HepG2 (cell line): ENCODE measurements at regions not wholly inside any gene's neighbourhood (a gene's known extent, or its start where the extent isn't known, plus 50 kb on each side); places are given as distances from the start of the nearest gene placed in this dataset.

Experiments used
- AKAP8 ChIP-seq: sonication (generic); formaldehyde crosslinking; IDR thresholded peaks from 2 replicates; pipeline ENCODE4 v1.5.1; 2020; ENCODE audit warnings: mild to moderate bottlenecking, missing genetic modification reagents
- CHD2 ChIP-seq: IDR thresholded peaks from 2 replicates; pipeline ENCODE4 v1.6.1; 2011; ENCODE audit warnings: low read depth, low read length, improper control_type of control experiment
- IRF2 ChIP-seq: IDR thresholded peaks from 2 replicates; pipeline ENCODE4 v1.6.1; 2018; ENCODE audit warnings: missing genetic modification reagents, missing compliant biosample characterization
- IRX3 ChIP-seq: sonication (generic); formaldehyde crosslinking; IDR thresholded peaks from 2 replicates; pipeline ENCODE4 v1.8.1; 2023; ENCODE audit warnings: mild to moderate bottlenecking, low read depth, missing genetic modification reagents, borderline replicate concordance
- KMT2B ChIP-seq: IDR thresholded peaks from 2 replicates; pipeline ENCODE4 v1.6.1; 2016; ENCODE audit warnings: missing genetic modification reagents, missing compliant biosample characterization
- NFIB ChIP-seq: sonication (generic); formaldehyde crosslinking; IDR thresholded peaks from 2 replicates; pipeline ENCODE4 v1.9.0; 2021; ENCODE audit warnings: missing genetic modification reagents, mild to moderate bottlenecking, borderline replicate concordance
- SATB2 ChIP-seq: sonication (generic); formaldehyde crosslinking; IDR thresholded peaks from 2 replicates; pipeline ENCODE4 v1.5.0; 2020; ENCODE audit warnings: missing genetic modification reagents
- ZNF460 ChIP-seq: sonication (generic); formaldehyde crosslinking; IDR thresholded peaks from 2 replicates; pipeline ENCODE4 v1.5.1; 2020; ENCODE audit warnings: missing genetic modification reagents, mild to moderate bottlenecking, borderline replicate concordance
- TF ChIP-seq, protein P1 (sequence below): sonication (generic); formaldehyde crosslinking; IDR thresholded peaks from 2 replicates; pipeline ENCODE4 v1.9.0; 2021; ENCODE audit warnings: missing genetic modification reagents, mild to moderate bottlenecking, borderline replicate concordance

DNA sequence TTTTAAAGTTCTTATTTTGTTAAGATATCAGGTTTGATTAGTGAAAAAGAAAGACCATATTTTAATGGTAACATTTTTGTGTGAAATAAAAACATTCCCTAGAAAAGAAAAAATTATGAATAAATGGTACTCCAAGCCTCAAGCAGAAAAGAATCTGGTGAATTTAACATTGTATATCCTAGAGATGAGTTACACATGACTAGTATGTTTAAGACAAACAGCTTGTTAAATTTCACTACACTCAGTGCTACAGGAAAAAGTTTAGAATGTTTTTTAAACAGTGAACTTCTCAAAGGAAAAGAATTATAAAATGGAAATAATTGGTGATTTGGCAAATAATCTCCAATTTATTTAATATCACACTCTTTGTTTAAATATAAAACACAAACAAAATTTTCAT is 222.7 kb upstream of the MCHR2 start:
- no peak for TF ChIP-seq IRF2 (CRISPR knock-in tag)
- TF ChIP-seq SATB2 (CRISPR knock-in tag), result no peak
- no peak for TF ChIP-seq NFIB (CRISPR knock-in tag)
- TF ChIP-seq AKAP8 (CRISPR knock-in tag), result no peak
- no peak for TF ChIP-seq CHD2
- no peak for TF ChIP-seq ZNF460 (CRISPR knock-in tag)
- no peak for TF ChIP-seq IRX3 (CRISPR knock-in tag)
- TF ChIP-seq KMT2B (CRISPR knock-in tag), result no peak
- TF ChIP-seq, protein P1, sequence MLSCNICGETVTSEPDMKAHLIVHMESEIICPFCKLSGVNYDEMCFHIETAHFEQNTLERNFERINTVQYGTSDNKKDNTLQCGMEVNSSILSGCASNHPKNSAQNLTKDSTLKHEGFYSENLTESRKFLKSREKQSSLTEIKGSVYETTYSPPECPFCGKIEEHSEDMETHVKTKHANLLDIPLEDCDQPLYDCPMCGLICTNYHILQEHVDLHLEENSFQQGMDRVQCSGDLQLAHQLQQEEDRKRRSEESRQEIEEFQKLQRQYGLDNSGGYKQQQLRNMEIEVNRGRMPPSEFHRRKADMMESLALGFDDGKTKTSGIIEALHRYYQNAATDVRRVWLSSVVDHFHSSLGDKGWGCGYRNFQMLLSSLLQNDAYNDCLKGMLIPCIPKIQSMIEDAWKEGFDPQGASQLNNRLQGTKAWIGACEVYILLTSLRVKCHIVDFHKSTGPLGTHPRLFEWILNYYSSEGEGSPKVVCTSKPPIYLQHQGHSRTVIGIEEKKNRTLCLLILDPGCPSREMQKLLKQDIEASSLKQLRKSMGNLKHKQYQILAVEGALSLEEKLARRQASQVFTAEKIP (CRISPR knock-in tag), result no peak
